Dermis blood vessel endothelial cell (primary cell): ENCODE measurements at regions not wholly inside any gene's neighbourhood (a gene's known extent, or its start where the extent isn't known, plus 50 kb on each side); places are given as distances from the start of the nearest gene placed in this dataset.
"Not testable (repeated sequence)": the region's sequence is repeated elsewhere in the genome, so short reads cannot be mapped to it uniquely, and the experiment has no call there.

ENCODE experiments used
- DNase-seq: peaks from one replicate; pipeline ENCODE4 v3.0.0; 2010

GRCh38 chr13:44778761-44779484 lies 202.8 kb upstream of the TSC22D1 start:
- DNase-seq, result no peak

GRCh38 chr13:44775290-44775689 lies 199.2 kb upstream of the TSC22D1 start:
- not testable (repeated sequence) for DNase-seq

- no peak for DNase-seq
Observed at GRCh38 chr13:44770951-44771350, 194.8 kb upstream of the TSC22D1 start.

- no peak for DNase-seq
Observed at GRCh38 chr13:44769686-44770085, 193.6 kb upstream of the TSC22D1 start.

- DNase-seq, result no peak
Observed at GRCh38 chr13:44768775-44769581, 192.8 kb upstream of the TSC22D1 start.

GRCh38 chr13:44768239-44768638 lies 192.1 kb upstream of the TSC22D1 start:
- peak; percentile 17 for DNase-seq

- no peak for DNase-seq
Observed at GRCh38 chr13:44765001-44765471, 188.9 kb upstream of the TSC22D1 start.

- DNase-seq, result peak; percentile 24
Observed at GRCh38 chr13:44764302-44764692, 188.2 kb upstream of the TSC22D1 start.

- peak; percentile 66 for DNase-seq
Observed at GRCh38 chr13:44763615-44764301, 187.6 kb upstream of the TSC22D1 start.

- no peak for DNase-seq
Observed at GRCh38 chr13:44762911-44763310, 186.8 kb upstream of the TSC22D1 start.

- DNase-seq, result no peak
Observed at GRCh38 chr13:44760434-44760833, 184.3 kb upstream of the TSC22D1 start.

- no peak for DNase-seq
Observed at GRCh38 chr13:44759384-44760360, 183.5 kb upstream of the TSC22D1 start.

- DNase-seq, result peak; percentile 80
Observed at GRCh38 chr13:44758630-44759383, 182.7 kb upstream of the TSC22D1 start.

- no peak for DNase-seq
Observed at GRCh38 chr13:44757671-44758070, 181.5 kb upstream of the TSC22D1 start.

GRCh38 chr13:44756276-44756810 lies 180.2 kb upstream of the TSC22D1 start:
- peak; percentile 73 for DNase-seq

GRCh38 chr13:44755872-44756271 lies 179.7 kb upstream of the TSC22D1 start:
- peak; percentile 61 for DNase-seq

- DNase-seq, result peak; percentile 42
Observed at GRCh38 chr13:44752164-44752563, 176.0 kb upstream of the TSC22D1 start.

GRCh38 chr13:44750630-44751029 lies 174.5 kb upstream of the TSC22D1 start:
- DNase-seq, result no peak

- DNase-seq, result peak; percentile 61
Observed at GRCh38 chr13:44749906-44750305, 173.8 kb upstream of the TSC22D1 start.

GRCh38 chr13:44748439-44748838 lies 172.3 kb upstream of the TSC22D1 start:
- no peak for DNase-seq

- DNase-seq, result no peak
Observed at GRCh38 chr13:44747179-44747578, 171.0 kb upstream of the TSC22D1 start.
